ENCODE measurements at regions not wholly inside any gene's neighbourhood (a gene's known extent, or its start where the extent isn't known, plus 50 kb on each side); places are given as distances from the start of the nearest gene placed in this dataset.

DNA sequence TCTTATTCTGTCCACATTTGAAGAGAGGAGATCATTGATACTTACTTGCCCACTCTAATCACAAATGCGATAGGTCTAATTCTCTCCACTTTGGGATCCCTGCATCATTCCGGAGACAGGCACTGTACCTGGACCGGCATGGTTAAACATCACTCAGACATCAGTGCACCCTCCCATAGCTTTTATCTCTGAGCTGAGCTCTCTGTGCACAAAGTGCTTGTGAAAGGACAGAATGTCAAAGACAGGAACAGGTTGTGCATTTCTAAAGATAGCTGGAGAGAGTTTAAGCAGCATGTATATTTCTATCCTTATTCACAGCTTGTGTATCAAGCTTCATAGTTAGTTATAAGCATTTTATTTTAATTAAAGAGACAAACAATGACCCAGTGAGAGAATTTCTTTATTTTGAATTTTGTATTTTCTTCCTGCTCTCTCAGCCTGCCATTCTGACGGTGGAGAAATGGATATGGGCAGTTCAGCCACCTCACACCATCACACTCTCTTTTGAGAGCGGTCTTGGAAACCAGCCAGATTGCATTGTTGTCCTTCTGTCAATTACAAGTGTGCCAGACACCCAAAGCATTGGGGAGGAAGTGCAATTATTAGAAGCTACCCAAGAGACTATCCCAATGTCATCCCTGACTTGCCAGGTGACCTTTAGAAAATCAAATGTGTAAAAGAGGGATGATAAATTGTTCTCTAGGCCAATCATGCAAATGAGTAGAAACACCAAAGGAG lies 65.2 kb upstream of the CHL1 start:
- no peak for DNase-seq (ENCODE audit: low read depth in 2 of 3, low spot score in 1 of 3)

DNA sequence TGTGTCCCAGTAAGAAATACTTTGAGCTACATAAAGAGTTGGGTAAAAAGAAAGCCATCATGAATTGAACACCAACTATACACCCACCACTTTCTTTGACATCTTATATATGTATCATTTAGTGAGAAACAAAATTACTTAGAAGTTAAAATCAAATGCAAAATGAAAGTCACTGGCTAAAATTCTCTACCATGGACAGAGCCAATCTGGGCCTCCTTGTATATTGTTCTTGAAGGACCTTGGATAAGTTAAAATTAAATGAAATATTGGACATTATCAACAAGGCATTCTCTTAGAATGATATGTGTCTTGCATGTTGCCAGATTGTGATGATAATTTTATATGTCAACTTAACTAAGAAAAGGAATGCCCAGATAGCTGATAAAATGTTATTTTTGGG lies 64.2 kb upstream of the CHL1 start:
- no peak for DNase-seq (ENCODE audit: low read depth in 2 of 3, low spot score in 1 of 3)

DNA sequence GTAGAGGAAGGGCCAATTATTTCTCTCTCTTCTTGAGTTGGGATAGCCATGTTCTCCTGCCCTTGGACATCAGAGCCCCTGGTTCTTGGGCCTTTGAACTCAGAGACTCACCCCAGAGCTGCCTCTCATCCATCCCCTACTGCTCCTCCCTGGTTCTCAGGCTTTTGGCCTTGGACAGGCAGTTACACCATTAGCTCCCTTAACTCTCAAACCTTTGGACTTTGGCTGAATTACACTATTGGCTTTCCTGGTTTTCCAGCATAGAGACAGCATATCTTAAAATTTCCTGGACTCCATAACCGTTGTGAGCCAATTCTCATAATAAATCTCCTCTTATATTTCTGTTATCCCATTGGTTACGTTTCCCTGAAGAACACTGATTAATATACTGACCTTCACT lies 63.7 kb upstream of the CHL1 start:
- DNase-seq (ENCODE audit: low read depth in 2 of 3, low spot score in 1 of 3): no peak

DNA sequence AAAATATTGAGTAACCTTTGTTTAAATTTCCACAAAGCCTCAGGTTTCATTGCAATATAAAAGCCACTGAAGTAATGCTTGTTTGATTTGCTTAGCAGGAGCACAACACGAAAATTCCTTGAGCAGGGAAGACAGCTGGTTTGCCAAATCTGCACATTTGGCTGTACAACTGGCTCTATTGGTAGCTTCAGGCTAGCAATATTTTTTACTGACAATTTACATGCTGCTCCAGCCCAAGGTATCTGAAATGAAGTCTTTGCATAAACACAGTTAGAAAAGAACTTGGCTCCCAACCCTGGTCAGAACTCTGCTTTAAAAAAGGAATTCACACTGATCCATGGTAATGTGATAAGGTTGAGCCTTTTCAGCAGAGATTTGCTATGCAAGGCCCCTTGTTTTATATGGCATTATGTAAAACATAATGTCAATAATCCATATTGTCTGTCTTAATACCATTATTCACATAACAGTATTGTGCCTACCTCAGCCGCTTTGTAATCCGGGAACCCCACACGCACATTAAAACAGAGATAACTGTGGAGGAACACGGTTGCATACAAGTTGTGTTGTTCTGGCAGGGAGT lies 55.7 kb upstream of the CHL1 start:
- DNase-seq (ENCODE audit: low read depth in 2 of 3, low spot score in 1 of 3): no peak

Data from stimulated activated CD4-positive, alpha-beta T cell treated with anti-CD3 and anti-CD28 coated beads, Interleukin-12 subunit alpha, Interleukin-12 subunit beta, amount 100 ng/mL, for 48 hours (primary cell).